ENCODE measurements at regions not wholly inside any gene's neighbourhood (a gene's known extent, or its start where the extent isn't known, plus 50 kb on each side); places are given as distances from the start of the nearest gene placed in this dataset.
"Not testable (repeated sequence)": the region's sequence is repeated elsewhere in the genome, so short reads cannot be mapped to it uniquely, and the experiment has no call there.

DNA sequence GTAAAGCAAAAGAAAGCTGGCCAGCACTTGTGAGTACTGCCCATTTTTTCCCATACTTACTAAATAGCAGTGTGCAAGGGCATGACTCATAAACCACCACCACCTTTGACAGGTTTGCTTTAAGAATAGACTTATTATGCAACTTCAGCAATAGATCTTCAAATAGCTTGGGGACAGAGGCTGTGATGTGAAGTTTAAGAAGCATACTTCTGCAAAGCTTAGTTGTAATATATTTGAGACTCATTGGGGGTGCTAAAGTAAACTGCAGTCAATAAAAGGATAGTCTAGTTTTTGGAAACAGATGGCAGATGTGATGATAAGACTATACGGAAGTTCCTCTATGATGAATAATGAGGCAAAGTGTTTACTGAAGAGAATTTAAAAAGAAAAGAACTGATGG is 210.0 kb downstream of the PLA2G4A start:
- DNase-seq: no peak

- DNase-seq: no peak
Observed at GRCh38 chr1:187041104-187041503, 212.4 kb downstream of the PLA2G4A start.

DNA sequence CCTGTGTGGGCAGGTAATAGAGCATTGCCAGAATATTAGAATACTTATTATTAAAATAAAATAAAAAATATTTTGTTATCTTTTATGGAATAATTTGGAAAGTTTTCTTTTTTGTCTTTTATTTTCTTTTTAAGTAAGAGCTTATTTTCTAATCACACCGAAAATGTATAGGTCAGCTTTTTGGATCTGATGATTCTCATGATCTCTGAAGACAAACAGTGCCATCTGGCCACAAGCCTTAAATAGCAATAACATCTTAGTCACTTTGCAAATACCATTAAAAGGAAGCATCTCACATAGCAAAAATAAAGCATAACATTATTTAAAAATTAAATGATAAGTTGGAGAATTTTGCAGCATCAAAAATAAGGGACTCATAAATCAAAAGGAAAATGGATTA is 213.8 kb downstream of the PLA2G4A start:
- DNase-seq: no peak

DNA sequence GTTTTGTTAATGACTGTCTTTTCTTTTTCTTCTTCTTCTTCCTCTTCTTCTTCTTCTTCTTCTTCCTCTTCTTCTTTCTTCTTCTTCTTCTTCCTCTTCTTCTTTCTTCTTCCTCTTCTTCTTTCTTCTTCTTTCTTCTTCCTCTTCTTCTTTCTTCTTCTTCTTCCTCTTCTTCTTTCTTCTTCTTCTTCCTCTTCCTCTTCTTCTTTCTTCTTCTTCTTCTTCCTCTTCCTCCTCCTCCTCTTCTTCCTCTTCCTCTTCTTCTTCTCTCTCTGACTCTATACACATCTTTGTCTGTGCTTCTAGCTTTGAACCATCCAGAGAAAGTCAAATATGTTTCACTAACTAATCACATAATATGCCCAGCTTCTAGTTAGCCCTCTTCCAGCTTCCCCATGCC is 214.7 kb downstream of the PLA2G4A start:
- not testable (repeated sequence) for DNase-seq

- no peak for DNase-seq
Observed at GRCh38 chr1:187044411-187044810, 215.7 kb downstream of the PLA2G4A start.

GRCh38 chr1:187045371-187045770 is 216.6 kb downstream of the PLA2G4A start:
- no peak for DNase-seq

DNA sequence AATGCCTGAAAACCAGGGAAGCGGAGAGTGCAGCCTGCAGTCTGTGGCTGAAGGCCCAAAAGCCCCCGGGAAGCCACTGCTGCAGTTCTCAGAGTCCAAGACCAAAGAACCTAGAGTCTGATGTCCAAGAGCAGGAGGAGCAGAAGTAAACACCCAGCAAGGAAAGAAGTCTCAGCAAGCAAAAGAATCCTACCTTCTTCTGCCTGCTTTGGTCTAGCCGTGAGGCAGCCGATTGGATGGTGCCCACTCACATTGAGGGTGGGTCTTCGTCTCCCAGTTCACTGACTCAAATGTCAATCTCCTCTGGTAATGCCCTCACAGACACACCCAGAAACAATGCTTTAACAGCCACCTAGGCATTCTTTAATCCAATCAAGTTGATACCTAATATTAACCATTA is 217.5 kb downstream of the PLA2G4A start:
- no peak for DNase-seq

- DNase-seq: no peak
Observed at GRCh38 chr1:187047298-187047697, 218.5 kb downstream of the PLA2G4A start.

- DNase-seq: peak; percentile 60
Observed at GRCh38 chr1:187051618-187052232, 223.0 kb downstream of the PLA2G4A start.

- no peak for DNase-seq
Observed at GRCh38 chr1:187053876-187054275, 225.1 kb downstream of the PLA2G4A start.

- no peak for DNase-seq
Observed at GRCh38 chr1:187054862-187055757, 226.4 kb downstream of the PLA2G4A start.

- no peak for DNase-seq
Observed at GRCh38 chr1:187063271-187063670, 234.5 kb downstream of the PLA2G4A start.

- peak; percentile 41 for DNase-seq
Observed at GRCh38 chr1:187067160-187067559, 238.4 kb downstream of the PLA2G4A start.

DNA sequence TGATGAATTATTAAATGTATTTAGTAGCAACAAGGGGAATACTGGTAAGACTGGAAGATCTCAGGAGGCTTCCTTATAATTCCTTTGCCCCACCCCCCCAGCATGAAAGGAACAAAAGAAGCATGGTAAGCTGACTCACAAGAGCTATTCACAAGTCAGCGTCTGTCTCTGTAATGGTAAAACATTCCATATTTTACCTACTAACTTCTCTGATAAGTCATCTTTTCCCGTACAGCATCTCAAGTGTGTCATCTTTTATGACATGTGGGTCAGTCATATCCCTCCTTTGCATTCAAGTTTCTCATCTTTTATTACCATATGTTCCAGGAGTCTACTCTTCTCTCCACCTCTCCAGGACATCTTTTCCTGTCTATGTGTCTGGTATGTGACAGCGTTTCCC is 241.3 kb downstream of the PLA2G4A start:
- DNase-seq: no peak

- DNase-seq: not testable (repeated sequence)
Observed at GRCh38 chr1:187072262-187073034, 243.7 kb downstream of the PLA2G4A start.

- DNase-seq: not testable (repeated sequence)
Observed at GRCh38 chr1:187073035-187073560, 244.3 kb downstream of the PLA2G4A start.

- DNase-seq: not testable (repeated sequence)
Observed at GRCh38 chr1:187073634-187074245, 245.0 kb downstream of the PLA2G4A start.

GRCh38 chr1:187074445-187075048 is 245.8 kb downstream of the PLA2G4A start:
- DNase-seq: no peak

- DNase-seq: no peak
Observed at GRCh38 chr1:187076922-187077321, 248.2 kb downstream of the PLA2G4A start.

DNA sequence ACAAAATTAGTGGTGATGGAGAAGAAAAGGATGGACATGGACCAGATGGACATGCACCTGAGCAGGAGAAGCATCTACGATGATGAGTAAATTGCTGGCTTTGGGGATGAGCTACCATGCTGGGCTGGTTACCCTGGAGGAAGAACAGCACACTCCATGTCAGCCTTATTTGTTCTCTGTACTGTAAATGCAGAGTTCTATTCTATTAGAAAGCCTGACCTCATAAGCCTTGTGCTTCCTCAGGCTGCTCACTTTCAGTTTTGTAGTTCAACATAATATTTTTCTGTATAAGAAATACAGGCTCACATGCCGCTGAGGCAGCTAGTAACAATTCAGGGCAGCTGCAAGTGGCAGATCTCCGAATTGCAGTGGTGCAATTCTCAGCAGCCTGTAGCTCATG is 249.6 kb downstream of the PLA2G4A start:
- no peak for DNase-seq

GRCh38 chr1:187078916-187079315 is 250.2 kb downstream of the PLA2G4A start:
- no peak for DNase-seq

GRCh38 chr1:187079330-187079729 is 250.6 kb downstream of the PLA2G4A start:
- DNase-seq: no peak
